22Rv1 (cell line): ENCODE measurements at regions not wholly inside any gene's neighbourhood (a gene's known extent, or its start where the extent isn't known, plus 50 kb on each side); places are given as distances from the start of the nearest gene placed in this dataset.

ENCODE experiments used
- CTCF ChIP-seq: fragments of 450-650 bp; IDR thresholded peaks from 2 replicates; pipeline ENCODE4 v1.5.1; 2017; ENCODE audit warnings: mild to moderate bottlenecking
- ZFX ChIP-seq: fragments of 450-650 bp; IDR thresholded peaks from 2 replicates; pipeline ENCODE4 v1.6.1; 2017; ENCODE audit warnings: antibody characterized with exemption, borderline replicate concordance

GRCh38 chr4:140240237-140240636, 86.3 kb upstream of the MAML3 start:
- no peak for TF ChIP-seq CTCF
- no peak for TF ChIP-seq ZFX
